Effector memory CD4-positive, alpha-beta T cell (primary cell): ENCODE measurements at regions not wholly inside any gene's neighbourhood (a gene's known extent, or its start where the extent isn't known, plus 50 kb on each side); places are given as distances from the start of the nearest gene placed in this dataset.

Source experiments
- DNase-seq, 3 donors: peaks; one replicate each; pipeline ENCODE4 v3.0.0-alpha.2; 2020
- H3K27ac ChIP-seq: 2 replicates; pipeline ENCODE4 v1.7.0; 2013; ENCODE audit warnings: mild to moderate bottlenecking, low read length, moderate library complexity; ENCODE audit not compliant: insufficient read depth, poor library complexity, severe bottlenecking
- H3K27me3 ChIP-seq: replicated peaks from 2 replicates; pipeline ENCODE4 v1.7.0; 2013; ENCODE audit warnings: mild to moderate bottlenecking, low read length; ENCODE audit not compliant: insufficient read depth, control insufficient read depth, poor library complexity, severe bottlenecking
- H3K36me3 ChIP-seq: 2 replicates; pipeline ENCODE4 v1.7.0; 2013; ENCODE audit warnings: mild to moderate bottlenecking, low read length, moderate library complexity; ENCODE audit not compliant: control insufficient read depth, insufficient read depth
- H3K4me1 ChIP-seq: 2 replicates; pipeline ENCODE4 v1.7.0; 2013; ENCODE audit warnings: low read length, mild to moderate bottlenecking; ENCODE audit not compliant: control insufficient read depth, insufficient read depth, poor library complexity, severe bottlenecking
- H3K4me3 ChIP-seq: 2 replicates; pipeline ENCODE4 v1.7.0; 2013; ENCODE audit warnings: low read length, low read depth, mild to moderate bottlenecking; ENCODE audit not compliant: insufficient read depth, poor library complexity, severe bottlenecking
- H3K9me3 ChIP-seq: 2 replicates; pipeline ENCODE4 v1.7.0; 2013; ENCODE audit warnings: mild to moderate bottlenecking, low read length, moderate library complexity; ENCODE audit not compliant: control insufficient read depth

DNA sequence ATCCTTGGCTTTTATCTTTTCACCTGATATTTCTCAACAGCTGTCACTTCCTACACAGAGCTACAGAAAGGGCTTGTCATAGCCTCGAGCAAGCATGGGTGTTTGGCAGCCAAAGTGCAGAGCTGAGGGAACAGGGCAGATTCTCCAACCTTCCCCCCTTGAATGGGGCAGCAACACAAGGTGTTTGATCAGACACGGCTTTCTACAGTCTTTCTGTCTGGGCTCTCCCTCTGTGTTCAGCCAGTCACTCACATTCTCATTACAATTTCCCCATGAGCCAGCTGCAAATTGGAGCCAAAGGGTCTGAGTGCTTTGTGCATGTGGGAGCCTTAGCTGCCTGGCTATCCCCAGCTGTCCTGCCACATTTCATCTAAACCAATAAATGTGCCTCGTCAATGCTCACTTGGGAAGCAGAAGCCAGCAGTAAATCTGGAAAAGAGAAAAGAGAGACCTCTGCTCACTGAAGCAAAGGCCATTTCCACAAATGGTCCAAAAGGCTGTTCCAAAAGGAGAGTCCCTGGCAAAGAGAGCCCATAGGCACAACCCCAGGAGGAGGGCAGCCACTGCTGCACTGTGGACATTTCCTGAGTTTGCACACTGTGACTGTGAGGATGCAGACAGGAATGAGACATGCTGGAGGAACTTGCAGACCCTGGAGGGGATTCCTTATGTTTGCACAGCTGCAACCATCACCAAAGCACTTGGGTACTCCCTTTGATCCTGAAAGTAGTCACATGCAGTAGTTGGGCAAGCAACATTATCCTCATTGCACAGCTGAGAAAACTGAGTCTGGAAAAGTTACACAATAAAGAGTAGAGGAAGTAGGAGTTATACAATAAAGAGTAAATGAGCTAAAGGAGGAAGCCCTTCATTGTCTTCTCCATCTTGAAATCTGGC lies 186.8 kb downstream of the FAM181B start:
- no peak overlapping the region for H3K27ac ChIP-seq
- no peaks in the 10 kb centered on the region for H3K27me3 ChIP-seq
- no peak overlapping the region for H3K4me3 ChIP-seq
- DNase-seq = no peak
- no peaks in the 10 kb centered on the region for H3K4me1 ChIP-seq
- H3K9me3 ChIP-seq = no peaks in the 10 kb centered on the region
- H3K36me3 ChIP-seq = no peaks in the 10 kb centered on the region

DNA sequence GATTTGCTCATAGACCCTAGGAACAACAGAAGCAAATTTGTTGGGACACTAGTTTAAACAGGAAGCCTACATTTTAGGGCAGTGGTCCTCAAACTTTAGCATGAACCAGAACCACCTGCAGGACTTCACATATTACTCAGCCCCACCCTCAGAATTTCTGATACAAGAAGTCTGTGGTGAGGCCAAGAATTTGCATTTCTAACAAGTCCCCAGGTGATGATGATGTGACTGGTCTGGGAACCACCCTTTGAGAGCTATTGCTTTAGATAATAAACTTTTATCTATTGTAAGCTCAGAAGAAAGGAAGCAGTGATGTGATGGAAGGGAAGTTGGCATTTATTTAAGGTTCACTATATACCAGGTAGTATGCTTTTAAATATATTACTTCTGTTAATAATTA lies 194.0 kb downstream of the FAM181B start:
- H3K36me3 ChIP-seq = no peaks in the 10 kb centered on the region
- no peak for DNase-seq
- H3K27me3 ChIP-seq = no peaks in the 10 kb centered on the region
- no peak overlapping the region for H3K27ac ChIP-seq
- no peaks in the 10 kb centered on the region for H3K9me3 ChIP-seq
- no peaks in the 10 kb centered on the region for H3K4me1 ChIP-seq
- H3K4me3 ChIP-seq = no peak overlapping the region

DNA sequence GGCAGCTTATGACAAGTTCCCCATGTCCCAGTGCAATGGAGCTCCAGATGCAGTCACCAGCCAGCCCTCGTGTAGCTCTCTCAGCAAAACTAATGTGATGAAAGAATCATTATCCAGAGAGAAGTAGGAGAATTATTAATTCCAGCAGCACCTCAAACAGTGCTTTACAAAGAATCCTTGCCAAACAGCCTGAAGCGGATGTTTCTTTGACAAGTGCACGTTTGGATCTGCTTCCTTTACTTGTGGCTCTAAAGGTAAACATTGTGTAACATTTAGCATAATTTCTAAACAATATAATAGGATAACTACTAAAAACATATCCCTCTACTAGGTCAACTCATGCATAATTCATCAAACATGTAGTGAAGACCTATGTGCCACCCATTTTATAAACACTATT lies 197.0 kb downstream of the FAM181B start:
- no peaks in the 10 kb centered on the region for H3K36me3 ChIP-seq
- DNase-seq = no peak
- no peak overlapping the region for H3K4me3 ChIP-seq
- no peaks in the 10 kb centered on the region for H3K4me1 ChIP-seq
- no peaks in the 10 kb centered on the region for H3K27me3 ChIP-seq
- H3K9me3 ChIP-seq = no peaks in the 10 kb centered on the region
- H3K27ac ChIP-seq = no peak overlapping the region

DNA sequence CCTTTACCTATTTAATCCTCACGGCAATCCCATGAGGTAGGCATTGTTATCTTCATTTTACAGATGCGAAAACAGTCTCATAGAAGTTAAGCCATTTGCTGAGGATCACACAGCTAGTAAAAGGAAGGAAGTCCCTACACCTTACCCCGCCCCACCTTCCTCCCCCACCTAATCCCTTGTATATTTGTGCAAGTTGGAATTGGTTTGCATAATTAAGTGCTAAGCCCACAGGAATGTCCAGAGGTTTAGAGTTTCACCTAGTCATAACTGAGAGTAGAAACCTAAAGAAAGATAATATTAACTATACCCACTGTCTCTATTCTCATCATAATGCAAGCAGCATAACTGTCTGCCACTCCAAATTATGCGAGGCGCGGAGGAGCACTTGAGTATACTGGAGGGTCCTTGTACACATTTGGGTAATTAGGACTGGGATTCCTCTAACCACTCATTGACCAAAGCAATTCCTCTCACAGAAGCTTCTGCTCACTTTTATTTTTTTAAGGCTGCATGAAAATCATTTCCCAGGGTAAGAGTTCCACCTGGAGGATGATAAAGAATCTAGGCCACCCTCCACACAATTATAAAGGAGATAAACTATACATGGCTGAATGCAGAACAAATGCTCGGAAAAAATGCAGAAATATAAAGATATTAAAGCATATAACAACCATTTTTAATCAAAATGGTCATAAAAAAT lies 199.9 kb downstream of the FAM181B start:
- Histone ChIP-seq H3K27me3 (no peaks in the 10 kb centered on the region), H3K27ac (no peak overlapping the region), H3K9me3 (no peaks in the 10 kb centered on the region), H3K36me3 (no peaks in the 10 kb centered on the region), H3K4me3 (no peak overlapping the region), H3K4me1 (no peaks in the 10 kb centered on the region)
- no peak for DNase-seq

DNA sequence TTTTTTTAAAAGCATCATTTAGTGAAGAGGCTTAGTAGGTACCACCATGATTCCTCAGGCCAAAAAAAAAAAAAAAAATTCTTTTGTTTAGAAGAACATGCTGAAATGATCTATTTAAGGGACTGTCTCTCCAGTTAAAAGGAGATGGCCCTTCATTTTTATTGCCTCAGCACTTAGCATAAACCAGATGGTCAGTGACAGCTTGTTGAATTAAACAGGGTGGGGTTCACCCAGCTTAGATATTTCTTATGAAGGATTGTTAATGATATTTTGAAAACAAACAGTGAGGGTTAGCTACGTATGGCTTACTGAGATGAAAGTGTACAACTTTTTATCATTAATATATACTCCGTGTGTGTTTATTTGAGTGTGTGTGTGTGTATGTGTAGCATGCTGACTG lies 203.7 kb downstream of the FAM181B start:
- Histone ChIP-seq H3K9me3 (no peaks in the 10 kb centered on the region), H3K4me3 (no peak overlapping the region), H3K36me3 (no peaks in the 10 kb centered on the region), H3K4me1 (no peaks in the 10 kb centered on the region), H3K27ac (no peak overlapping the region), H3K27me3 (no peaks in the 10 kb centered on the region)
- no peak for DNase-seq

DNA sequence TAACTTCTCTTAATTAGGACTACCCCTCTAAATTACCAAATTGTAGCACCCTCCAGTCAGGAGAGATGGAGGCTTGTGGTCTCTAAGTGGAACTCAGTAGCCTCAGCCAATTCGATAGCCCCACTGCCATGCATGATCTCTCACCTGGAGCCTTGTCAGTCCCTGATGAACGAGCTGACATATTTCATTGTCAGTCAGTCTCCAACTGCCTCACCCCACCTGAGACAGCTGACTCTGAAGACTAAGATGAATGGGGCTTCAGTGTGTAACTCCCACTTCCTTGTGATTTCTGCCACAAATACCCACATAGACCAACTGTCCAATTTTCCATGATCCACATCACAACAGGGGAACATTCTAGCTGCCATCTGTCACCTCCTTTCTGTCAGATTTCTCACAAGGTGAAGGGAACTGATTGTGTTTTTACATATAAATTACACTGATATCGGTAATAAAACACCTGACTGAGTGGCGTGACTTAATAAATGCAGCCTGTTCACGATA lies 206.5 kb downstream of the FAM181B start:
- Histone ChIP-seq H3K4me3 (no peak overlapping the region), H3K4me1 (no peaks in the 10 kb centered on the region), H3K27me3 (no peaks in the 10 kb centered on the region), H3K27ac (no peak overlapping the region), H3K36me3 (no peaks in the 10 kb centered on the region), H3K9me3 (no peaks in the 10 kb centered on the region)
- no peak for DNase-seq

DNA sequence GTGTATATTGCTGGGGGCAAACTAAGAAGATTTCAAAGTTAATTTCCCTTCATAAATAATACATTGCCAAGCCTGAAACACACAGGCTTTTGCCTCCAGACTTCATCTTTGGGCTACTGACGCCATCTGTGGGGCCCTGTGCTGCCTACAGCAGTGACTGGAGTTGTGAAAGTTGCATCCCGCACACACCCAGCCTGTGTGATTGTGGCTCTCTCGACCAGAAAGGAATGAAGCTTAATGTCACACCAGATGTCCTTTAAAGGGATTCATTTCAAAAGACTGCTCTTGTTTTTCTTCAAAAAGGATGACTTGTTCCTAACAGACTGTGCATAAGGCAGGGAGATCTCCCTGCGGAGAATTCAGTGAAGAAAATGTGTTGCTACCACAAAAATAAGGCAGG lies 210.5 kb downstream of the FAM181B start:
- Histone ChIP-seq H3K4me1 (no peaks in the 10 kb centered on the region), H3K27ac (no peak overlapping the region), H3K4me3 (no peak overlapping the region), H3K9me3 (no peaks in the 10 kb centered on the region), H3K36me3 (no peaks in the 10 kb centered on the region), H3K27me3 (no peaks in the 10 kb centered on the region)
- DNase-seq = no peak

DNA sequence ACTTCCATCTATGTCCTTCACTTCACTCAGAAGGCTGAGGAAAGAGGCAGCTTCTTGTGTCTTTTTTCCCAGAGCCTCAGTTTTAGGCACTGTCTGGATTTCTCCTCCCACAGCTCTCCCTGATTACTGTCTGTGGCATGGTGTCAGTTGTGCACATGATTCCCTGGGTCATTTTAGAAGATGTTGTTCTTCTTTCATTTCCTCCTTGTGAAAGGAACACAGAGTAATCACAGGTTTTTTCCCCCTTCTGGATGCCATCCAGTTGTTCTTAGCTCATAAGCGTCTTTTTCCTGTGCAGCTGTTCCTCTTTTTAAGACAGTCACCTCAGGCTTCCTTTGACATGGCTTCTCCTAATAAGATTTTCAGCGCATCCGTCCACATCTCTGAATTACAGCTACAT lies 212.2 kb downstream of the FAM181B start:
- Histone ChIP-seq H3K4me3 (no peak overlapping the region), H3K4me1 (no peaks in the 10 kb centered on the region), H3K36me3 (no peaks in the 10 kb centered on the region), H3K27ac (no peak overlapping the region), H3K27me3 (no peaks in the 10 kb centered on the region), H3K9me3 (no peaks in the 10 kb centered on the region)
- no peak for DNase-seq

DNA sequence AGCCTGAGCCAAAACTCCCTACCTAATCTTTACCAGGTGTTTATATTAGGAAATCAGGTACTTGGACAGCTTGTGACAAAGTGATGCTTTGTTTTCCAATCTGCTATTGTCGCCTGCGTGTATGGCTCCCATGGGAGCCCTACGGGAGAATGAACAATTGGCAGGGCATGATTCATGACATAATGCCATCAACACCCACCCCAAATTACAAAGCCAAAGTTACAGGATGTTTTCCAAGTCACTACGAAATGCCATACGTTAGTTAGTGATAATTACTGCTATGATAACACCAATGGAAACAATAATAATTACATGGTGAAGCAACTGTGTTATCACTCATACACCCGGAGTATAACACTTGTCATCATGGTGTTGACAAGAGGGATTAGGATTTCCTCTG lies 226.4 kb downstream of the FAM181B start:
- Histone ChIP-seq H3K27ac (no peak overlapping the region), H3K4me3 (no peak overlapping the region), H3K36me3 (no peaks in the 10 kb centered on the region), H3K27me3 (no peaks in the 10 kb centered on the region), H3K4me1 (no peaks in the 10 kb centered on the region), H3K9me3 (no peaks in the 10 kb centered on the region)
- DNase-seq = no peak

DNA sequence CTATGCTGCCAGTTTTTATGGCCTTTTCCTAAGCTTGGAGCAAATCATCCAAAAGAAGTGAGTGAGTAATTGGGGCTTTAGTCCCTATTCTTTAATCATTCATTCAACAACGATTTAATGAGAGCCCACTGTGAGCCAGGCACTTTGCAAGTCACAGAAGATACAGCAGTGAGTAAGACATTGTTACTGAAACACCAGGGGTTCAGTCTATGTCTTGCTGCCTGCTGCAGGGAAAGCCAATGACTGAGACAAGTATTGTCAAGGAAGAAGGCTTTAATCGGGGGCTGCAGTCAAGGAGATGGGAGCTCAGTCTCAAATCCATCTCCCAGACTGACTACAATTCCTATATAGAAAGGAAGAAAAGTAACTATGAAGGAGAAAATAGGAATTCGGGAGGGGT lies 228.3 kb downstream of the FAM181B start:
- H3K9me3 ChIP-seq = no peaks in the 10 kb centered on the region
- no peak overlapping the region for H3K27ac ChIP-seq
- no peak overlapping the region for H3K4me3 ChIP-seq
- no peaks in the 10 kb centered on the region for H3K27me3 ChIP-seq
- no peak for DNase-seq
- H3K4me1 ChIP-seq = no peaks in the 10 kb centered on the region
- H3K36me3 ChIP-seq = no peaks in the 10 kb centered on the region
